ENCODE measurements at regions not wholly inside any gene's neighbourhood (a gene's known extent, or its start where the extent isn't known, plus 50 kb on each side); places are given as distances from the start of the nearest gene placed in this dataset.

GRCh38 chr20:62578294-62578897 lies 63.9 kb upstream of the SLCO4A1 start:
- TF ChIP-seq CTCF (IDR thresholded peaks at IDR 0.05; ENCODE audit: low read depth, low read length, poor library complexity, severe bottlenecking) (no peak), EZH2phosphoT487 (IDR thresholded peaks at IDR 0.05; ENCODE audit: borderline replicate concordance, low read length) (no peak)
